ENCODE measurements at regions not wholly inside any gene's neighbourhood (a gene's known extent, or its start where the extent isn't known, plus 50 kb on each side); places are given as distances from the start of the nearest gene placed in this dataset.

DNA sequence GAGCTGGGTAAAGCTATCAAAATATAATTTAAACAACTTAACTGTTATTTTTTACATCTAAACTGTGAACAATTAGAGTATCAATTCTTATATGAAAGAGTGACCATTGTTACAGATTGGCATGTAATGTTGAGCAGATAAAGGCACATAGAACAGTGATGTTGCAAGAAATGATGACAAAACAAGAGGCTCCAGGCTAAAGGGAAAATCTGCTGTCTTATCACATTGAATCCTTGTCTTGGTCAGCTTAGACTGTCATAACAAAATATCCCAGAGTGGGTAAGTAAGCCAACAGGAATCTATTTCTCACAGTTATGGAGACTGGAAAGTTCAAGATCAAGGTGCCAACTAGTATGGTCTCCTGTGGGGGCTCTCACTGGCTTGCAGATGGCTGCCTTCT, 154.1 kb upstream of the PPP3CA start:
- TF ChIP-seq, protein P1, sequence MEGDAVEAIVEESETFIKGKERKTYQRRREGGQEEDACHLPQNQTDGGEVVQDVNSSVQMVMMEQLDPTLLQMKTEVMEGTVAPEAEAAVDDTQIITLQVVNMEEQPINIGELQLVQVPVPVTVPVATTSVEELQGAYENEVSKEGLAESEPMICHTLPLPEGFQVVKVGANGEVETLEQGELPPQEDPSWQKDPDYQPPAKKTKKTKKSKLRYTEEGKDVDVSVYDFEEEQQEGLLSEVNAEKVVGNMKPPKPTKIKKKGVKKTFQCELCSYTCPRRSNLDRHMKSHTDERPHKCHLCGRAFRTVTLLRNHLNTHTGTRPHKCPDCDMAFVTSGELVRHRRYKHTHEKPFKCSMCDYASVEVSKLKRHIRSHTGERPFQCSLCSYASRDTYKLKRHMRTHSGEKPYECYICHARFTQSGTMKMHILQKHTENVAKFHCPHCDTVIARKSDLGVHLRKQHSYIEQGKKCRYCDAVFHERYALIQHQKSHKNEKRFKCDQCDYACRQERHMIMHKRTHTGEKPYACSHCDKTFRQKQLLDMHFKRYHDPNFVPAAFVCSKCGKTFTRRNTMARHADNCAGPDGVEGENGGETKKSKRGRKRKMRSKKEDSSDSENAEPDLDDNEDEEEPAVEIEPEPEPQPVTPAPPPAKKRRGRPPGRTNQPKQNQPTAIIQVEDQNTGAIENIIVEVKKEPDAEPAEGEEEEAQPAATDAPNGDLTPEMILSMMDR (IDR thresholded peaks at IDR 0.05): no peak
- TF ChIP-seq POLR2A (IDR thresholded peaks at IDR 0.05): no peak
